MM.1S (cell line): ENCODE measurements at regions not wholly inside any gene's neighbourhood (a gene's known extent, or its start where the extent isn't known, plus 50 kb on each side); places are given as distances from the start of the nearest gene placed in this dataset.

Source experiments
- DNase-seq: peaks from one replicate; pipeline ENCODE4 v3.0.0-alpha.2; 2015
- H2AFZ ChIP-seq: fragments of 300-600 bp; sonication (generic); 2 replicates; pipeline ENCODE4 v1.6.0; 2016; ENCODE audit warnings: antibody characterized with exemption, low read length
- H3F3A ChIP-seq: fragments of 300-600 bp; sonication (generic); 2 replicates; pipeline ENCODE4 v1.6.1; 2016; ENCODE audit warnings: mild to moderate bottlenecking, antibody characterized with exemption, low read length, moderate library complexity, mixed read lengths; ENCODE audit not compliant: insufficient read depth
- H3K27ac ChIP-seq: fragments of 300-600 bp; sonication (generic); 2 replicates; pipeline ENCODE4 v1.5.1; 2016; ENCODE audit warnings: mild to moderate bottlenecking, low read length
- H3K27me3 ChIP-seq: fragments of 300-600 bp; sonication (generic); replicated peaks from 2 replicates; pipeline ENCODE4 v1.6.0; 2016; ENCODE audit warnings: low read length; ENCODE audit not compliant: insufficient read depth
- H3K36me3 ChIP-seq: fragments of 300-600 bp; sonication (generic); replicated peaks from 2 replicates; pipeline ENCODE4 v1.6.1; 2016; ENCODE audit warnings: mild to moderate bottlenecking, low read length, mixed read lengths; ENCODE audit not compliant: insufficient read depth
- H3K4me1 ChIP-seq: fragments of 300-600 bp; sonication (generic); 2 replicates; pipeline ENCODE4 v1.6.1; 2016; ENCODE audit warnings: low read length, mixed read lengths
- H3K4me2 ChIP-seq: fragments of 300-600 bp; sonication (generic); 2 replicates; pipeline ENCODE4 v1.6.0; 2016; ENCODE audit warnings: low read depth, low read length
- H3K4me3 ChIP-seq: fragments of 300-600 bp; sonication (generic); 2 replicates; pipeline ENCODE4 v1.5.1; 2016; ENCODE audit warnings: low read length, mixed read lengths
- H3K79me2 ChIP-seq: fragments of 300-600 bp; sonication (generic); 2 replicates; pipeline ENCODE4 v1.6.1; 2016; ENCODE audit warnings: mixed run types, low read length, mixed read lengths
- H3K9ac ChIP-seq: fragments of 300-600 bp; sonication (generic); 2 replicates; pipeline ENCODE4 v1.6.1; 2016; ENCODE audit warnings: low read length, mixed read lengths
- H3K9me2 ChIP-seq: fragments of 300-600 bp; sonication (generic); replicated peaks from 2 replicates; pipeline ENCODE4 v1.6.1; 2016; ENCODE audit warnings: mild to moderate bottlenecking, low read length, mixed read lengths; ENCODE audit not compliant: insufficient read depth
- H3K9me3 ChIP-seq: fragments of 300-600 bp; sonication (generic); replicated peaks from 2 replicates; pipeline ENCODE4 v1.6.1; 2016; ENCODE audit warnings: mild to moderate bottlenecking, low read length, mixed read lengths; ENCODE audit not compliant: insufficient read depth
- H4K20me1 ChIP-seq: fragments of 300-600 bp; sonication (generic); 2 replicates; pipeline ENCODE4 v1.6.1; 2016; ENCODE audit warnings: mild to moderate bottlenecking, low read length, moderate library complexity, mixed read lengths; ENCODE audit not compliant: insufficient read depth
- CTCF ChIP-seq: fragments of 300-600 bp; sonication (generic); IDR thresholded peaks from 2 replicates; pipeline ENCODE4 v1.5.1; 2016; ENCODE audit warnings: antibody characterized with exemption, low read length, mixed read lengths
- EZH2 ChIP-seq: fragments of 300-600 bp; sonication (generic); optimal IDR thresholded peaks from 2 replicates; pipeline ENCODE3; 2017; ENCODE audit warnings: low read depth, mild to moderate bottlenecking, antibody characterized with exemption, low read length, mixed read lengths
- EZH2phosphoT487 ChIP-seq: fragments of 300-600 bp; sonication (generic); IDR thresholded peaks from 2 replicates; pipeline ENCODE4 v1.6.1; 2018; ENCODE audit warnings: antibody characterized with exemption, low read length

GRCh38 chr16:5398203-5398602, 300.6 kb upstream of the EEF2KMT start:
- H3K9ac ChIP-seq = no peak overlapping the region
- H3K4me2 ChIP-seq = no peak overlapping the region
- TF ChIP-seq EZH2phosphoT487 = no peak
- no peak for TF ChIP-seq EZH2
- no peak for TF ChIP-seq CTCF
- DNase-seq = no peak
- H3K27me3 ChIP-seq = no peaks in the 10 kb centered on the region
- H2AFZ ChIP-seq = no peak overlapping the region
- 0 out of 2 replicates have a peak, but pooled peaks cover 3% of the 10 kb centered on the region for H3K4me1 ChIP-seq
- no peak overlapping the region for H3K4me3 ChIP-seq
- H3K79me2 ChIP-seq = no peaks in the 10 kb centered on the region
- no peaks in the 10 kb centered on the region for H3K36me3 ChIP-seq
- no peaks in the 10 kb centered on the region for H3K9me2 ChIP-seq
- H3F3A ChIP-seq = no peaks in the 10 kb centered on the region
- no peaks in the 10 kb centered on the region for H3K9me3 ChIP-seq
- H3K27ac ChIP-seq = no peak overlapping the region
- no peaks in the 10 kb centered on the region for H4K20me1 ChIP-seq

- 0 out of 2 replicates have a peak, but pooled peaks cover 3% of the 10 kb centered on the region for H3K4me1 ChIP-seq
- H4K20me1 ChIP-seq = no peaks in the 10 kb centered on the region
- H3F3A ChIP-seq = no peaks in the 10 kb centered on the region
- no peak for TF ChIP-seq CTCF
- TF ChIP-seq EZH2phosphoT487 = no peak
- no peak for TF ChIP-seq EZH2
- DNase-seq = no peak
- H2AFZ ChIP-seq = no peak overlapping the region
- no peaks in the 10 kb centered on the region for H3K79me2 ChIP-seq
- H3K4me2 ChIP-seq = no peak overlapping the region
- no peak overlapping the region for H3K9ac ChIP-seq
- H3K27me3 ChIP-seq = no peaks in the 10 kb centered on the region
- no peaks in the 10 kb centered on the region for H3K9me3 ChIP-seq
- no peak overlapping the region for H3K4me3 ChIP-seq
- no peak overlapping the region for H3K27ac ChIP-seq
- H3K36me3 ChIP-seq = no peaks in the 10 kb centered on the region
- H3K9me2 ChIP-seq = no peaks in the 10 kb centered on the region
Measured at GRCh38 chr16:5396880-5397279, 299.3 kb upstream of the EEF2KMT start.

- no peak overlapping the region for H3K27ac ChIP-seq
- no peak overlapping the region for H3K9ac ChIP-seq
- H3K4me3 ChIP-seq = no peak overlapping the region
- no peaks in the 10 kb centered on the region for H3K27me3 ChIP-seq
- DNase-seq = no peak
- H3K36me3 ChIP-seq = no peaks in the 10 kb centered on the region
- TF ChIP-seq EZH2 (no peak), CTCF (no peak), EZH2phosphoT487 (no peak)
- 0 out of 2 replicates have a peak, but pooled peaks cover 3% of the 10 kb centered on the region for H3K4me1 ChIP-seq
- no peaks in the 10 kb centered on the region for H4K20me1 ChIP-seq
- H3K79me2 ChIP-seq = no peaks in the 10 kb centered on the region
- no peaks in the 10 kb centered on the region for H3K9me3 ChIP-seq
- H2AFZ ChIP-seq = no peak overlapping the region
- no peaks in the 10 kb centered on the region for H3F3A ChIP-seq
- H3K4me2 ChIP-seq = no peak overlapping the region
- no peaks in the 10 kb centered on the region for H3K9me2 ChIP-seq
Measured at GRCh38 chr16:5393070-5393469, 295.5 kb upstream of the EEF2KMT start.
